ENCODE measurements at regions not wholly inside any gene's neighbourhood (a gene's known extent, or its start where the extent isn't known, plus 50 kb on each side); places are given as distances from the start of the nearest gene placed in this dataset.
"Not testable (repeated sequence)": the region's sequence is repeated elsewhere in the genome, so short reads cannot be mapped to it uniquely, and the experiment has no call there.

- DNase-seq, result no peak
Observed at GRCh38 chr1:200282497-200283122, 127.2 kb downstream of the ZNF281 start.

GRCh38 chr1:200281201-200281835, 128.5 kb downstream of the ZNF281 start:
- DNase-seq, result no peak

GRCh38 chr1:200279810-200280411, 129.9 kb downstream of the ZNF281 start:
- no peak for DNase-seq

DNA sequence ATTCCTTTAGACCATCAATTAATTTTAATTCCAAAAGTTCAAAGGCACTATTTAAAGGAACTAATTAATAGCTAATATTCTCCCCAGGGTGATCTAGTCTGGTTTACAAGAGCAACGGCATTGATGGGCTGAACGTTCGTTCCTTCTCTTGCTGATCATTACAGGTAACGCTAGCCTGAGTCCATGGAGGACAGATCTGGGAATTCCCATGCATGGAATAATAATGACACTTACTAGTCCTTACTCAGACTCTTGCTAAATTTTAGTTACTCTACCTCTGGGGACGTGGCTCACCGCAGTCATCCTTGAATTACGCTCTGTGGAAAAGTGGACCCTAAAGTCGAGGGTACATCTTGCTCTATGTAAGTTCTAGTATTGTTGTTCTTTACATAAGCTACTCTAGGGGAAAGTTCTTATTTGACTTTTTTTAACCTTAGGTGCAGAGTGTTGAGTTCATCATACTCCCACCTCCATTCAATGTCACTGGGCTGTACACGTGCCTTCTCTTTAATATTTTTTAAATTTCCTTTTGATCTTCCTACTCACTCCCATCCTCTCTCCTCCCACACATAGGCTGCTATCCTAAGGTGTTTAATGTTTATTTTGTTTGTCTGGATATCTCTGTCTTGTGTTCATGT, 133.9 kb downstream of the ZNF281 start:
- no peak for DNase-seq

DNA sequence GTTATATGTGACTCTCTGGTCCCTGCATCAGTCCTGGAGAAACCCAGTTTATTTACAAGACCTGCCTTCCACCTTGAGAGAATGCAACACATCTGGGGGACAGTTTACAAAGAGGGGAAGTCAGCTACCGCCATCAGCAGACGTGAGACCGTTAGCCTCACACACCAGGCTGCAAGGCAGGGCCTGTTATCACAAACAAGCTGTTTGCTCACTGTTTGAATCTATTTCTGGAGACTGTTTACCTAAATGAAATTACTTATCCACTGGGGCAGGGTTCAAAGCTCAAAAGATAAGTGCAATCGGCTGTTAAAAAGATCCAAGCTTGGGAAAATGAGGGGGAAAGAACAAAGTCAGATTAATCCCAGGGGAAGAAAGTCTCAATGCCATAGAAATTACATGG, 134.4 kb downstream of the ZNF281 start:
- no peak for DNase-seq

DNA sequence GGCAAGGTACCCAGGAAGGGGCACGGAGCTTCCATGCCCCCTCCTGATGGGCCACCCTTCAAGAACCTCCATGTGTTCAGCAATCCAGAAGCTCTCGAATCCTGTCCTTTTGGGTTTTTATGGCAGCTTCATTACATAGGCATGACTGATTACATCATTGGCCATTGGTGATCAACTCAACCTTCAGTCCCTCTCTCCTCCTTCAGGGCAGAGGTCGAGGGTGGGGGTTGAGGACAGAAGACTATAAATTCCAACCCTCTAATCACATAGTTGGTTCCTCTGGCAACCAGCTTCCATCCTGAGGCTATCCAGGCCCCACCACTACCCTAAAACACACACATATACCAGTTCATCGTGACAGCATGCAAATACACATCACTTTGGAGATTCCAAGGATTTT, 135.7 kb downstream of the ZNF281 start:
- DNase-seq, result no peak

- DNase-seq, result no peak
Observed at GRCh38 chr1:200272481-200273068, 137.3 kb downstream of the ZNF281 start.

DNA sequence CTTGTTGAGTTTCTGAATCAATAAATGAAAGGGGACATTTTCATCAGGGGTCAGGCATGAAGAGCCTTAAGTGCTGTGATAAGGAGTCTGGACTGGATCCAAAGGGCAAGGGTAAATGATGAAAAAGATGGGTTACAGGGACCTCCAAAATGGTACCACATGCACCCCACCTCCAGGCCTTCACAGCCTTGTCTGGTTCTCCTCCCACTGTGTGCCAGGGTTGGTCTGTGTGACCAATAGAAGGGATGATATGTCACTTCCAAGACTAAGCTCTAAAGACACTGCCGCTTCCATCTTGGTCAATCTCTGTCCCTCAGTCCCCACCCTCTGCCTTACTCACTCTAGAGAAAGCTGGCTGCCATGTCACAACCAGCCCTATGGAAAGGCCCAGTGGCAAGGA, 140.6 kb downstream of the ZNF281 start:
- no peak for DNase-seq

DNA sequence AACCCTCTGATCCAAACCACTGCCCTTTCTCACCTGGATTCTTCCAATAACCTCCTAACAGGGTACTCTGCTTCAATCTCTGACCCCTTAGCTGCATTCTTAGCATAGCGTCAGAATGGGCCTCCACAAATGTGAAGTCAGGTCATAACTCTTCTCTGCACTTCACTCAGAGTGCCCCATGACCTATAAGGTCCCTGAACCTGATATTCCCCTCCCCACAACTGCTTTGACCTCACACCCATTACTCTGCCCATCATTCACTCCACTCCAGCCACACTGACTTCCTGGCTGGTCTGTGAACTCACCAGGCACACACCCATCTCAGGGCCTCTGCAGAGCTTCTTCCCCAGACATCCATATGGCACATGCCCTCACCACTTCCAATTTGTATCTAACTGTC, 141.9 kb downstream of the ZNF281 start:
- DNase-seq, result no peak

GRCh38 chr1:200267458-200267857, 142.4 kb downstream of the ZNF281 start:
- no peak for DNase-seq

DNA sequence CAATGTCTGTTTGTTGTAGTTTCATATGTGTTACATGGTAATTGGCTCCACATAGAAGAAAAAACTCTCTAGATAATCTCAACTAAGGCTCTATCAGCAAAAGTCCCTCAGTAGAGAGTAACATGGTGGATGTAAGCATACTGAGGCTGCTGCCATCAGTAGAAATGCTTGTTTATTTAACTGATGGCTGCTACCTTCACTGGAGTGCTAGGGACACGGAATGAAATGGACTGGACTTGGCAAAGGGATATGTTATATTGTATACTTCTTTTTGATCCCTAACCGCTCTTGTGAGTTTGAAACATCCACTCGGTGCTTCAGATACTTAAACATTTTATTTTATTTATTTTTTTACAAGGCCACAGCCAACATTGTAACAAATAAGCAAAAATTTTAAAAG, 143.0 kb downstream of the ZNF281 start:
- DNase-seq, result no peak

DNA sequence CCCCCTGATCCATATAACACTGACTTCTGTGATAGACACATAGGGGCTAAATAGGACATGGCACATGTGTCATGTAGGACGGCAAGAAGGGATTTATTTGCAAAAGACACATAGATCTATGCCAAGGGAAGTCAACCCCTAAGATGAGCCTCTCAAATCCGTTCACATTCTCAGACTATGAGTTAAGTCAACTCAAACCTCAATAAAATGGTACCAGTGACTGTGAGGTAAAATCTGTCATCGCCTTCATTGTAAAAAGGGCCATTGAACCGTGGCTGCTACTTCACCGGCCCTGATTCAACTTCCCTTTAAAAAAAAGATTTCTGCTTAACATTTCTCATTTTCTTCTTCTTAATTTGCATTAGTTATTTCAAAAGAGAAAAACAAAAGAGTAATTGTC, 144.0 kb downstream of the ZNF281 start:
- DNase-seq, result no peak

- no peak for DNase-seq
Observed at GRCh38 chr1:200265104-200265503, 144.7 kb downstream of the ZNF281 start.

GRCh38 chr1:200263203-200263602, 146.6 kb downstream of the ZNF281 start:
- no peak for DNase-seq

DNA sequence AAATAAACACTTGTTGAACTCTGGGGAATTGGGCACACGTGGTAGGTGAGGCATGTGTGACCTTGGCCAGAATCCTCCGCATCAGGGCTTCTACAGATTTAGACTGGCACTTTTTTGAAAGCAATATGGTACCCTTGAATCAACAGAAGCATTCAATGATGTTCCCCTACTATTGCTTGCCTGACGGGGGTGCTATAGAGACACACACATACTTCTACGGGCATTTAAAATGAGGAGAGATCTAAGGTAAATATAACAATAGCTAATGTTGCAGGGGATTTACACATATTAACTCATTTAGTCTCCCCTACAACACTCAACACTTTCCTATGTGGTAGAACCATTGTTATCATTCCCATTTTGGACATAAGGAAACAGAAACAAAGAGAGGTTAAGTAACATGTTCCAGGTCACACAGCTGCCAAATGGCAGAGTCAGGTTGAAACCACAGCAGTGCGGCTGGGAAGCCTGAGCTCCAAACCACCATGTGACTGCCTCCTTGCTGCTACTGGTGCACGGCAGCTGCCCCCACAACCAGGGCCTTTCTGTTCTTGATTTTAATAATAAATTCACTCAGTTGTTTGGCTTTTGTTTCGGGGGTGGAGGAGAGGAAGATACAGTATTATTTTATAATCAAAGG, 147.4 kb downstream of the ZNF281 start:
- DNase-seq, result no peak

DNA sequence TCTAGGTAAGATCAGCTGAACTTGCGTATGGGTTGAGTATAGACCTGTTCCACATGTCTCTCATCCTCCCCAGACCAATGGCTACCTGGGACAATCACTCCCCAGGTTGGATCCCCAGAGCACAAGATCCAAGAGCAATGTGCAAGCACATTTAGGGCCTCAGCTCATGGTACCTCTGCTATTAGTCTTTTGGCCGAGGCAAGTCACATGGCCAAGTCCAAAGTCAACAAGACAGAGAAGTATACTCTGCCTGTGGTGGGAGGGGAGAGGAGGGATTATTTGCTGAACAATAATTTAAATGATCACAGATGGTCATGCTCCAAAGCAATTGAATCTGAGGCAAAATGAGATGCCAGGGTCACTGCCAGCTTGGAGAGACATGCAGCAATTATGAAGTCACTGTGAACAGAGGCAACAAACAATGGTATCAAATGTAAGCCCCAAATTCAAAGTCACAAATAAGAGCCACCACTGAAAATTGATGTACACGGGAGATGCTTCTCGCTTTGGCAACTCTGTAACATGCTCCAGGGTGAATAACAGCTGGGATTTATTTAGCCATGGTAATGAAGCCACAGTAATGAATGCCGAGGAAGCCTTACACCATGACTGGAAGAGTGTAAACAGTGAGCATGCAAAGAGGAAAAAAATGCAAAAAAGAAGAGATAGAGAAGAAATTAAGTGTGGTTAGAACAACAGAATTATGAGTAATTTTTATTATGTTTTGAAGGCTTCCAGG, 149.1 kb downstream of the ZNF281 start:
- no peak for DNase-seq

GRCh38 chr1:200258447-200259375, 151.1 kb downstream of the ZNF281 start:
- no peak for DNase-seq

- DNase-seq, result no peak
Observed at GRCh38 chr1:200257235-200257634, 152.6 kb downstream of the ZNF281 start.

GRCh38 chr1:200254602-200255001, 155.2 kb downstream of the ZNF281 start:
- DNase-seq, result not testable (repeated sequence)

GRCh38 chr1:200253774-200254495, 155.9 kb downstream of the ZNF281 start:
- no peak for DNase-seq
